MG63 (cell line): ENCODE measurements at regions not wholly inside any gene's neighbourhood (a gene's known extent, or its start where the extent isn't known, plus 50 kb on each side); places are given as distances from the start of the nearest gene placed in this dataset.
"Not testable (repeated sequence)": the region's sequence is repeated elsewhere in the genome, so short reads cannot be mapped to it uniquely, and the experiment has no call there.

Source experiments
- DNase-seq: peaks from one replicate; pipeline ENCODE4 v3.0.0-alpha.2; 2020
- H3K27me3 ChIP-seq: fragments of 250-450 bp; sonication (Bioruptor Pico); 2 replicates; pipeline ENCODE4 v1.5.1; 2020; ENCODE audit warnings: mild to moderate bottlenecking, moderate library complexity
- H3K36me3 ChIP-seq: fragments of 250-450 bp; sonication (Bioruptor Pico); 2 replicates; pipeline ENCODE4 v1.5.1; 2020; ENCODE audit warnings: mild to moderate bottlenecking, moderate library complexity
- H3K4me3 ChIP-seq: fragments of 250-450 bp; sonication (Bioruptor Pico); 2 replicates; pipeline ENCODE4 v1.5.1; 2020; ENCODE audit warnings: mild to moderate bottlenecking, moderate library complexity
- H3K9me3 ChIP-seq: fragments of 250-450 bp; sonication (Bioruptor Pico); 2 replicates; pipeline ENCODE4 v1.5.1; 2020; ENCODE audit warnings: mild to moderate bottlenecking, moderate library complexity

- Histone ChIP-seq H3K9me3 (no peaks in the 10 kb centered on the region), H3K36me3 (no peaks in the 10 kb centered on the region), H3K27me3 (no peaks in the 10 kb centered on the region), H3K4me3 (no peak overlapping the region)
- DNase-seq, result no peak
Measured at GRCh38 chr3:144893980-144894379, 922.4 kb downstream of the DIPK2A start.

- Histone ChIP-seq H3K9me3 (no peaks in the 10 kb centered on the region), H3K36me3 (no peaks in the 10 kb centered on the region), H3K4me3 (no peak overlapping the region), H3K27me3 (no peaks in the 10 kb centered on the region)
- DNase-seq, result no peak
Measured at GRCh38 chr3:144894576-144894975, 923.0 kb downstream of the DIPK2A start.

GRCh38 chr3:144900366-144900765 lies 928.7 kb downstream of the DIPK2A start:
- no peaks in the 10 kb centered on the region for H3K36me3 ChIP-seq
- no peaks in the 10 kb centered on the region for H3K27me3 ChIP-seq
- peak; percentile 27 for DNase-seq
- no peak overlapping the region for H3K4me3 ChIP-seq
- H3K9me3 ChIP-seq, result peaks cover 7% of the 10 kb centered on the region; the same call in 1 of the 2 replicates

- not testable (repeated sequence) for H3K4me3 ChIP-seq, DNase-seq
Measured at GRCh38 chr3:144907581-144907980, 936.0 kb downstream of the DIPK2A start.

GRCh38 chr3:144912968-144913367 lies 941.3 kb downstream of the DIPK2A start:
- Histone ChIP-seq H3K4me3 (no peak overlapping the region), H3K27me3 (no peaks in the 10 kb centered on the region), H3K9me3 (no peaks in the 10 kb centered on the region), H3K36me3 (no peaks in the 10 kb centered on the region)
- DNase-seq, result no peak

More at GRCh38 chr3:144907581-144907980, 936.0 kb downstream of the DIPK2A start:
- H3K27me3 ChIP-seq, H3K36me3 ChIP-seq, H3K9me3 ChIP-seq: not testable (repeated sequence)

GRCh38 chr3:144915202-144915601 lies 943.6 kb downstream of the DIPK2A start:
- Histone ChIP-seq H3K27me3 (no peaks in the 10 kb centered on the region), H3K9me3 (no peaks in the 10 kb centered on the region), H3K36me3 (no peaks in the 10 kb centered on the region), H3K4me3 (no peak overlapping the region)
- no peak for DNase-seq

GRCh38 chr3:144921710-144922109 lies 950.1 kb downstream of the DIPK2A start:
- Histone ChIP-seq H3K27me3 (no peaks in the 10 kb centered on the region), H3K36me3 (no peaks in the 10 kb centered on the region)
- peak; percentile 58 for DNase-seq

GRCh38 chr3:144923046-144923775 lies 951.6 kb downstream of the DIPK2A start:
- H3K36me3 ChIP-seq, result no peaks in the 10 kb centered on the region
- no peak for DNase-seq
- H3K27me3 ChIP-seq, result no peaks in the 10 kb centered on the region
- H3K9me3 ChIP-seq, result no peaks in the 10 kb centered on the region
- H3K4me3 ChIP-seq, result no peak overlapping the region

More at GRCh38 chr3:144921710-144922109, 950.1 kb downstream of the DIPK2A start:
- Histone ChIP-seq H3K4me3 (no peak overlapping the region), H3K9me3 (no peaks in the 10 kb centered on the region)

- H3K27me3 ChIP-seq, result no peaks in the 10 kb centered on the region
Measured at GRCh38 chr3:144930431-144930830, 958.8 kb downstream of the DIPK2A start.

GRCh38 chr3:144931590-144931989 lies 960.0 kb downstream of the DIPK2A start:
- H3K27me3 ChIP-seq, result no peaks in the 10 kb centered on the region
- DNase-seq, result no peak
- H3K9me3 ChIP-seq, result peaks cover 5% of the 10 kb centered on the region; the same call in 1 of the 2 replicates
- H3K4me3 ChIP-seq, result no peak overlapping the region
- H3K36me3 ChIP-seq, result no peaks in the 10 kb centered on the region

More at GRCh38 chr3:144930431-144930830, 958.8 kb downstream of the DIPK2A start:
- no peaks in the 10 kb centered on the region for H3K36me3 ChIP-seq
- DNase-seq, result no peak
- peaks cover 3% of the 10 kb centered on the region; the same call in 1 of the 2 replicates for H3K9me3 ChIP-seq
- no peak overlapping the region for H3K4me3 ChIP-seq

- Histone ChIP-seq H3K36me3 (no peaks in the 10 kb centered on the region), H3K27me3 (no peaks in the 10 kb centered on the region), H3K4me3 (no peak overlapping the region), H3K9me3 (no peaks in the 10 kb centered on the region)
- DNase-seq, result no peak
Measured at GRCh38 chr3:144942093-144942837, 970.6 kb downstream of the DIPK2A start.

GRCh38 chr3:144942838-144943197 lies 971.2 kb downstream of the DIPK2A start:
- H3K4me3 ChIP-seq, result no peak overlapping the region
- H3K9me3 ChIP-seq, result no peaks in the 10 kb centered on the region
- DNase-seq, result no peak
- H3K36me3 ChIP-seq, result no peaks in the 10 kb centered on the region
- no peaks in the 10 kb centered on the region for H3K27me3 ChIP-seq

- no peaks in the 10 kb centered on the region for H3K27me3 ChIP-seq
- no peak overlapping the region for H3K4me3 ChIP-seq
- no peaks in the 10 kb centered on the region for H3K9me3 ChIP-seq
- no peaks in the 10 kb centered on the region for H3K36me3 ChIP-seq
- no peak for DNase-seq
Measured at GRCh38 chr3:144947895-144948294, 976.3 kb downstream of the DIPK2A start.

GRCh38 chr3:144948711-144949110 lies 977.1 kb downstream of the DIPK2A start:
- H3K9me3 ChIP-seq, result no peaks in the 10 kb centered on the region
- H3K4me3 ChIP-seq, result no peak overlapping the region
- H3K36me3 ChIP-seq, result no peaks in the 10 kb centered on the region
- H3K27me3 ChIP-seq, result no peaks in the 10 kb centered on the region
- no peak for DNase-seq

- DNase-seq, result no peak
- H3K27me3 ChIP-seq, result no peaks in the 10 kb centered on the region
- H3K9me3 ChIP-seq, result no peaks in the 10 kb centered on the region
- no peaks in the 10 kb centered on the region for H3K36me3 ChIP-seq
- H3K4me3 ChIP-seq, result no peak overlapping the region
Measured at GRCh38 chr3:144953959-144954358, 982.3 kb downstream of the DIPK2A start.

- no peak overlapping the region for H3K4me3 ChIP-seq
- no peak for DNase-seq
- H3K9me3 ChIP-seq, result no peaks in the 10 kb centered on the region
- no peaks in the 10 kb centered on the region for H3K36me3 ChIP-seq
- H3K27me3 ChIP-seq, result no peaks in the 10 kb centered on the region
Measured at GRCh38 chr3:144957398-144958101, 985.9 kb downstream of the DIPK2A start.

GRCh38 chr3:144963810-144964209 lies 992.2 kb downstream of the DIPK2A start:
- Histone ChIP-seq H3K9me3 (no peaks in the 10 kb centered on the region), H3K27me3 (no peaks in the 10 kb centered on the region), H3K36me3 (no peaks in the 10 kb centered on the region), H3K4me3 (no peak overlapping the region)
- DNase-seq, result no peak
